Epithelial cell of esophagus (primary cell): ENCODE measurements at regions not wholly inside any gene's neighbourhood (a gene's known extent, or its start where the extent isn't known, plus 50 kb on each side); places are given as distances from the start of the nearest gene placed in this dataset.
"Not testable (repeated sequence)": the region's sequence is repeated elsewhere in the genome, so short reads cannot be mapped to it uniquely, and the experiment has no call there.

Source experiments
- DNase-seq: peaks from one replicate; pipeline ENCODE4 v3.0.0; 2010; ENCODE audit warnings: low read depth
- H3K4me3 ChIP-seq: 2 replicates; pipeline ENCODE4 v1.5.1; 2011; ENCODE audit warnings: mild to moderate bottlenecking, low read length, control low read depth
- CTCF ChIP-seq: IDR thresholded peaks from 2 replicates; pipeline ENCODE4 v1.5.1; 2011; ENCODE audit warnings: low read depth, mild to moderate bottlenecking, low read length, control low read depth, inconsistent platforms; ENCODE audit not compliant: insufficient read depth; ENCODE audit errors: missing control alignments

GRCh38 chr11:122007601-122008071, 108.4 kb downstream of the BLID start:
- H3K4me3 ChIP-seq = no peak overlapping the region
- no peak for TF ChIP-seq CTCF
- DNase-seq = no peak

DNA sequence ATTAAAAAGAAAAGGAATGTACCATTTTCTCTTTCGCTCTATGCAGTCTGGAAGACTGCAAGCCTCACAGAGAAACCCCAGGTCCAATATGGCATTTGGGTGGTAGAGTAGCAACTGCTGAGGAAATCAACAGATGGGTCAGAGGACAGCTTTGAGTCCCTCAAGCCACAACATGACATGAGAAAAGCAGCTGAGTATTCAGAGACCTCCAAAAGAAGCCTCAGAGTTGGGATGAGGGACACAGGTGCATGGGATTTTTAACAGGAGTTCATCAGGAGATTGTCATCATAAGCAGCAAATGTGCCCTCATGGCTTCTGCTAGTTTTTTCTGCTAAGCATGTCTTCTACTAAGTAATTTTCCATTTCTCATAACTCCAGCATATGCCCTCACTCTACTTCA, 111.6 kb downstream of the BLID start:
- TF ChIP-seq CTCF = no peak
- H3K4me3 ChIP-seq = no peak overlapping the region
- DNase-seq = no peak

GRCh38 chr11:122002926-122003325, 113.1 kb downstream of the BLID start:
- DNase-seq = no peak
- H3K4me3 ChIP-seq = no peak overlapping the region
- TF ChIP-seq CTCF = no peak

DNA sequence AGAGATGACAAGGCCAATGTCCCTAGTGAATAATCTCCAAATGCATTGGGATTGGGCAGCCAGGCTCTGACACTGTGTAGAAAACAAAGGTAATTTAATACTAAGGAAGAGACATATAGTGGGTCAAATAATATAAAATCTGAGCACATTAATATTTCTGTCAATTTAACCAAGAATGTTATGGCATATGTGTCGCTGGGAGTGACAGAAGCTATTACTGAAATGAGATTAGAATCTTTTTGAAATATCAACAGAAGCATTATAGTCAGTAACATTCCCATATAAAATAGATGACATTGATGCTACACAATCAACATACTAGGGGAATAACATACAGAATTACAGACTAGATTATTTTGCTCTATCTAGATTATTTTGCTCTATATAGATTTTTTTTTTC, 114.0 kb downstream of the BLID start:
- no peak for TF ChIP-seq CTCF
- no peak overlapping the region for H3K4me3 ChIP-seq
- no peak for DNase-seq

DNA sequence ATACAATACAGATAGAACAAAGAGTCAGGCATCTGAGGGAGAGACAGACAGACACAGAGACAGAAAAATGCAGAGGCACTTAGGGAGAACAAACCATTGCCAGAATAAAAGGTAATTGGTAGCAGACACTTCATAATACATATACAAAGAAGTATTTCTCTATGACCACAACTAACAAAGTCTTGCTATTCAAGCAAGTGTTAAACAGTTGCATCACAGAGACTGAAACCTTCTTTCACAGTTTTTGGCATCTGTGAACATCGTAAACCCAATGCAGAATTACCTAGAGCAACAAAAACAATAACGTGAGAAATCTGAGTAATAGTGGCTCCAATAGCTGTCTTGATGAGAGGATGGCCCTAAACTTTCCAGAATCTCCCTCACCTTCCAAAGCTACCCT, 116.4 kb downstream of the BLID start:
- H3K4me3 ChIP-seq = no peak overlapping the region
- no peak for DNase-seq
- no peak for TF ChIP-seq CTCF

GRCh38 chr11:121996574-121996973, 119.4 kb downstream of the BLID start:
- H3K4me3 ChIP-seq = no peak overlapping the region
- TF ChIP-seq CTCF = no peak
- no peak for DNase-seq

- H3K4me3 ChIP-seq = no peak overlapping the region
- no peak for TF ChIP-seq CTCF
- no peak for DNase-seq
Observed at GRCh38 chr11:121983901-121984300, 132.1 kb downstream of the BLID start.

- DNase-seq = not testable (repeated sequence)
Observed at GRCh38 chr11:121977914-121978313, 138.1 kb downstream of the BLID start.

More at GRCh38 chr11:121977914-121978313, 138.1 kb downstream of the BLID start:
- not testable (repeated sequence) for H3K4me3 ChIP-seq
